GM23338 (cell line): ENCODE measurements at regions not wholly inside any gene's neighbourhood (a gene's known extent, or its start where the extent isn't known, plus 50 kb on each side); places are given as distances from the start of the nearest gene placed in this dataset.

Experiments used
- ATAC-seq: fragments of 200-7000 bp; cut with Tn5 transposase; 3 replicates; pipeline ENCODE4 v1.9.1; 2020
- DNase-seq: peaks from one replicate; pipeline ENCODE4 v3.0.0-alpha.2; 2015; ENCODE audit warnings: low spot score
- H2AFZ ChIP-seq: fragments of 200-600 bp; sonication (generic); 2 replicates; pipeline ENCODE4 v1.8.0; 2016; ENCODE audit warnings: antibody characterized with exemption, mild to moderate bottlenecking, moderate library complexity
- H3F3A ChIP-seq: fragments of 200-600 bp; sonication (generic); replicated peaks from 2 replicates; pipeline ENCODE4 v1.8.0; 2017; ENCODE audit warnings: antibody characterized with exemption, mixed run types, low read depth
- H3K27ac ChIP-seq: fragments of 200-600 bp; sonication (generic); 2 replicates; pipeline ENCODE4 v1.6.1; 2016; ENCODE audit warnings: low read depth
- H3K27me3 ChIP-seq: fragments of 200-600 bp; sonication (generic); 2 replicates; pipeline ENCODE4 v1.8.0; 2016; ENCODE audit warnings: mild to moderate bottlenecking, mixed run types, moderate library complexity; ENCODE audit not compliant: insufficient read depth
- H3K36me3 ChIP-seq: fragments of 200-600 bp; sonication (generic); 2 replicates; pipeline ENCODE4 v1.8.0; 2016; ENCODE audit warnings: mild to moderate bottlenecking; ENCODE audit not compliant: insufficient read depth
- H3K4me1 ChIP-seq: fragments of 200-600 bp; sonication (generic); 2 replicates; pipeline ENCODE4 v1.8.0; 2016; ENCODE audit warnings: mild to moderate bottlenecking, moderate library complexity; ENCODE audit not compliant: insufficient read depth
- H3K4me2 ChIP-seq: fragments of 200-600 bp; sonication (generic); 2 replicates; pipeline ENCODE4 v1.7.1; 2017; ENCODE audit warnings: mixed run types
- H3K4me3 ChIP-seq: fragments of 200-600 bp; sonication (generic); 2 replicates; pipeline ENCODE4 v1.6.1; 2016; ENCODE audit warnings: mixed run types
- H3K79me2 ChIP-seq: fragments of 200-600 bp; sonication (generic); replicated peaks from 2 replicates; pipeline ENCODE4 v1.8.0; 2017; ENCODE audit warnings: mild to moderate bottlenecking; ENCODE audit not compliant: insufficient read depth
- H3K9me2 ChIP-seq: fragments of 200-600 bp; sonication (generic); 2 replicates; pipeline ENCODE4 v1.8.0; 2017; ENCODE audit not compliant: insufficient read depth
- H4K20me1 ChIP-seq: fragments of 200-600 bp; sonication (generic); replicated peaks from 2 replicates; pipeline ENCODE4 v1.8.0; 2017; ENCODE audit warnings: mild to moderate bottlenecking; ENCODE audit not compliant: insufficient read depth
- H3K27ac Mint-ChIP-seq: 2 replicates; pipeline ENCODE4 v1.8.0; 2020; ENCODE audit warnings: inconsistent platforms, mild to moderate bottlenecking, moderate library complexity, mixed read lengths
- H3K27me3 Mint-ChIP-seq: 3 replicates; pipeline ENCODE4 v1.8.0; 2022; ENCODE audit warnings: low read depth, mild to moderate bottlenecking, moderate library complexity, mixed read lengths, inconsistent platforms; ENCODE audit not compliant: insufficient read depth, poor library complexity
- H3K36me3 Mint-ChIP-seq: 3 replicates; pipeline ENCODE4 v1.8.0; 2021; ENCODE audit warnings: low read depth, mild to moderate bottlenecking, inconsistent platforms, moderate library complexity, mixed read lengths
- H3K4me1 Mint-ChIP-seq: 3 replicates; pipeline ENCODE4 v1.8.0; 2020; ENCODE audit warnings: mild to moderate bottlenecking, inconsistent platforms, mixed read lengths
- H3K4me3 Mint-ChIP-seq: 3 replicates; pipeline ENCODE4 v1.8.0; 2021; ENCODE audit warnings: moderate library complexity, mild to moderate bottlenecking, inconsistent platforms, mixed read lengths
- H3K9me3 Mint-ChIP-seq: 3 replicates; pipeline ENCODE4 v1.8.0; 2020; ENCODE audit warnings: moderate library complexity, mild to moderate bottlenecking, inconsistent platforms, mixed read lengths
- CREB1 ChIP-seq: fragments of 250-450 bp; sonication (Bioruptor Pico); IDR thresholded peaks from 2 replicates; pipeline ENCODE4 v1.5.0; 2020; ENCODE audit warnings: low read depth, mild to moderate bottlenecking, moderate library complexity
- EZH2 ChIP-seq: fragments of 200-600 bp; sonication (generic); IDR thresholded peaks from one replicate; pipeline ENCODE4 v1.8.0; 2017; ENCODE audit warnings: antibody characterized with exemption, mild to moderate bottlenecking, low read depth; ENCODE audit not compliant: unreplicated experiment
- EZH2phosphoT487 ChIP-seq: fragments of 200-600 bp; sonication (generic); IDR thresholded peaks from one replicate; pipeline ENCODE4 v1.8.1; 2018; ENCODE audit warnings: antibody characterized with exemption; ENCODE audit not compliant: unreplicated experiment
- JUNB ChIP-seq: IDR thresholded peaks from one replicate; pipeline ENCODE4 v1.6.1; 2016; ENCODE audit warnings: antibody characterized with exemption; ENCODE audit not compliant: unreplicated experiment
- NANOG ChIP-seq: IDR thresholded peaks from 2 replicates; pipeline ENCODE4 v1.6.1; 2016; ENCODE audit warnings: antibody characterized with exemption, borderline replicate concordance
- POLR2AphosphoS5 ChIP-seq: IDR thresholded peaks from 2 replicates; pipeline ENCODE4 v1.6.1; 2016; ENCODE audit warnings: antibody characterized with exemption, low read depth
- STAT1 ChIP-seq: IDR thresholded peaks from one replicate; pipeline ENCODE4 v1.6.1; 2016; ENCODE audit warnings: antibody characterized with exemption; ENCODE audit not compliant: unreplicated experiment
- ZNF114 ChIP-seq: fragments of 250-450 bp; sonication (Bioruptor Pico); IDR thresholded peaks from 2 replicates; pipeline ENCODE4 v1.5.0; 2020; ENCODE audit warnings: mild to moderate bottlenecking, moderate library complexity
- ZNF331 ChIP-seq: fragments of 250-450 bp; sonication (Bioruptor Pico); IDR thresholded peaks from 2 replicates; pipeline ENCODE4 v1.5.0; 2020; ENCODE audit warnings: low read depth, mild to moderate bottlenecking, moderate library complexity
- TF ChIP-seq, protein P1 (sequence below): IDR thresholded peaks from 2 replicates; pipeline ENCODE4 v1.6.1; 2016; ENCODE audit warnings: antibody characterized with exemption
- TF ChIP-seq, protein P2 (sequence below): IDR thresholded peaks from one replicate; pipeline ENCODE4 v1.6.1; 2018; ENCODE audit warnings: antibody characterized with exemption; ENCODE audit not compliant: unreplicated experiment
- TF ChIP-seq, protein P3 (sequence below), 2 experiments: fragments of 200-600 bp in 1 of 2; sonication (generic) in 1 of 2; conservative IDR thresholded peaks; 2 replicates each; pipeline versions ENCODE4 v1.5.1 to v1.6.1; 2016 to 2017; ENCODE audit warnings: antibody characterized with exemption in 2 of 2, low read depth in 2 of 2, mild to moderate bottlenecking in 2 of 2, moderate library complexity in 1 of 2
- TF ChIP-seq, protein P4 (sequence below): fragments of 250-450 bp; sonication (Bioruptor Pico); IDR thresholded peaks from 2 replicates; pipeline ENCODE4 v1.5.0; 2020; ENCODE audit warnings: mild to moderate bottlenecking, moderate library complexity

DNA sequence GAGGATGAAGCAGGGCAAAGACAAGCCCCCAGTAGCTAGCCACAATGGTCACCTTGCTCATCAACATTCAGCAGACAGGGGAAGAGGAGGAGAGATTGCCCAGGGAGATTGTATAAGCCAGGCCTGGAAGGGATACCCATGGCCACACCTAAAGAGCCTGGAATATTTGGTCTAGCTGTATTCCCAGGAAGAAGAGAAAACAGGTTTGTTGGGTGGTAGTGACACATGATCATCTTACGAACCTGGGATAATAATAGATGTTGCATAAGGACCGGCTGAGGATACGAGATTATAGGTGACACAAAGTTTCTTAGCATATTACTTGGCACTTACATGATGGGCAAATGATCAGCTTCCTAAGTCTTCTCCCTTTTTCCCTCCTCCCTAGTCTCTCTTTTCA lies 95.9 kb downstream of the HHIPL2 start:
- Mint-ChIP-seq H3K36me3 (peaks cover 4% of the 10 kb centered on the region), H3K27me3 (peaks cover 10% of the 10 kb centered on the region), H3K4me3 (no peak overlapping the region), H3K4me1 (peaks cover 15% of the 10 kb centered on the region; the same call in 2 of the 3 replicates), H3K9me3 (peaks cover 4% of the 10 kb centered on the region), H3K27ac (no peak overlapping the region)
- no peaks in the 10 kb centered on the region for H3K4me1 ChIP-seq
- H3K27me3 ChIP-seq = no peaks in the 10 kb centered on the region
- H2AFZ ChIP-seq = no peak overlapping the region
- no peak overlapping the region for H3K4me3 ChIP-seq
- no peak overlapping the region for H3K4me2 ChIP-seq
- no peaks in the 10 kb centered on the region for H3K9me2 ChIP-seq
- H3F3A ChIP-seq = no peaks in the 10 kb centered on the region
- DNase-seq (no peak), ATAC-seq (no peak)
- no peaks in the 10 kb centered on the region for H3K79me2 ChIP-seq
- H4K20me1 ChIP-seq = no peaks in the 10 kb centered on the region
- no peak for TF ChIP-seq EZH2phosphoT487
- TF ChIP-seq, protein P1, sequence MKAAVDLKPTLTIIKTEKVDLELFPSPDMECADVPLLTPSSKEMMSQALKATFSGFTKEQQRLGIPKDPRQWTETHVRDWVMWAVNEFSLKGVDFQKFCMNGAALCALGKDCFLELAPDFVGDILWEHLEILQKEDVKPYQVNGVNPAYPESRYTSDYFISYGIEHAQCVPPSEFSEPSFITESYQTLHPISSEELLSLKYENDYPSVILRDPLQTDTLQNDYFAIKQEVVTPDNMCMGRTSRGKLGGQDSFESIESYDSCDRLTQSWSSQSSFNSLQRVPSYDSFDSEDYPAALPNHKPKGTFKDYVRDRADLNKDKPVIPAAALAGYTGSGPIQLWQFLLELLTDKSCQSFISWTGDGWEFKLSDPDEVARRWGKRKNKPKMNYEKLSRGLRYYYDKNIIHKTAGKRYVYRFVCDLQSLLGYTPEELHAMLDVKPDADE = no peak
- TF ChIP-seq, protein P2, sequence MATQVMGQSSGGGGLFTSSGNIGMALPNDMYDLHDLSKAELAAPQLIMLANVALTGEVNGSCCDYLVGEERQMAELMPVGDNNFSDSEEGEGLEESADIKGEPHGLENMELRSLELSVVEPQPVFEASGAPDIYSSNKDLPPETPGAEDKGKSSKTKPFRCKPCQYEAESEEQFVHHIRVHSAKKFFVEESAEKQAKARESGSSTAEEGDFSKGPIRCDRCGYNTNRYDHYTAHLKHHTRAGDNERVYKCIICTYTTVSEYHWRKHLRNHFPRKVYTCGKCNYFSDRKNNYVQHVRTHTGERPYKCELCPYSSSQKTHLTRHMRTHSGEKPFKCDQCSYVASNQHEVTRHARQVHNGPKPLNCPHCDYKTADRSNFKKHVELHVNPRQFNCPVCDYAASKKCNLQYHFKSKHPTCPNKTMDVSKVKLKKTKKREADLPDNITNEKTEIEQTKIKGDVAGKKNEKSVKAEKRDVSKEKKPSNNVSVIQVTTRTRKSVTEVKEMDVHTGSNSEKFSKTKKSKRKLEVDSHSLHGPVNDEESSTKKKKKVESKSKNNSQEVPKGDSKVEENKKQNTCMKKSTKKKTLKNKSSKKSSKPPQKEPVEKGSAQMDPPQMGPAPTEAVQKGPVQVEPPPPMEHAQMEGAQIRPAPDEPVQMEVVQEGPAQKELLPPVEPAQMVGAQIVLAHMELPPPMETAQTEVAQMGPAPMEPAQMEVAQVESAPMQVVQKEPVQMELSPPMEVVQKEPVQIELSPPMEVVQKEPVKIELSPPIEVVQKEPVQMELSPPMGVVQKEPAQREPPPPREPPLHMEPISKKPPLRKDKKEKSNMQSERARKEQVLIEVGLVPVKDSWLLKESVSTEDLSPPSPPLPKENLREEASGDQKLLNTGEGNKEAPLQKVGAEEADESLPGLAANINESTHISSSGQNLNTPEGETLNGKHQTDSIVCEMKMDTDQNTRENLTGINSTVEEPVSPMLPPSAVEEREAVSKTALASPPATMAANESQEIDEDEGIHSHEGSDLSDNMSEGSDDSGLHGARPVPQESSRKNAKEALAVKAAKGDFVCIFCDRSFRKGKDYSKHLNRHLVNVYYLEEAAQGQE = no peak
- TF ChIP-seq JUNB = no peak
- TF ChIP-seq STAT1 = no peak
- no peak for TF ChIP-seq ZNF114 (CRISPR knock-in tag)
- TF ChIP-seq CREB1 = no peak
- TF ChIP-seq, protein P3, sequence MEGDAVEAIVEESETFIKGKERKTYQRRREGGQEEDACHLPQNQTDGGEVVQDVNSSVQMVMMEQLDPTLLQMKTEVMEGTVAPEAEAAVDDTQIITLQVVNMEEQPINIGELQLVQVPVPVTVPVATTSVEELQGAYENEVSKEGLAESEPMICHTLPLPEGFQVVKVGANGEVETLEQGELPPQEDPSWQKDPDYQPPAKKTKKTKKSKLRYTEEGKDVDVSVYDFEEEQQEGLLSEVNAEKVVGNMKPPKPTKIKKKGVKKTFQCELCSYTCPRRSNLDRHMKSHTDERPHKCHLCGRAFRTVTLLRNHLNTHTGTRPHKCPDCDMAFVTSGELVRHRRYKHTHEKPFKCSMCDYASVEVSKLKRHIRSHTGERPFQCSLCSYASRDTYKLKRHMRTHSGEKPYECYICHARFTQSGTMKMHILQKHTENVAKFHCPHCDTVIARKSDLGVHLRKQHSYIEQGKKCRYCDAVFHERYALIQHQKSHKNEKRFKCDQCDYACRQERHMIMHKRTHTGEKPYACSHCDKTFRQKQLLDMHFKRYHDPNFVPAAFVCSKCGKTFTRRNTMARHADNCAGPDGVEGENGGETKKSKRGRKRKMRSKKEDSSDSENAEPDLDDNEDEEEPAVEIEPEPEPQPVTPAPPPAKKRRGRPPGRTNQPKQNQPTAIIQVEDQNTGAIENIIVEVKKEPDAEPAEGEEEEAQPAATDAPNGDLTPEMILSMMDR (conservative IDR thresholded peaks at IDR 0.05; ENCODE audit: low read depth in 2 of 2) = no peak
- no peak for TF ChIP-seq POLR2AphosphoS5
- no peak for TF ChIP-seq EZH2
- TF ChIP-seq NANOG = no peak
- TF ChIP-seq, protein P4, sequence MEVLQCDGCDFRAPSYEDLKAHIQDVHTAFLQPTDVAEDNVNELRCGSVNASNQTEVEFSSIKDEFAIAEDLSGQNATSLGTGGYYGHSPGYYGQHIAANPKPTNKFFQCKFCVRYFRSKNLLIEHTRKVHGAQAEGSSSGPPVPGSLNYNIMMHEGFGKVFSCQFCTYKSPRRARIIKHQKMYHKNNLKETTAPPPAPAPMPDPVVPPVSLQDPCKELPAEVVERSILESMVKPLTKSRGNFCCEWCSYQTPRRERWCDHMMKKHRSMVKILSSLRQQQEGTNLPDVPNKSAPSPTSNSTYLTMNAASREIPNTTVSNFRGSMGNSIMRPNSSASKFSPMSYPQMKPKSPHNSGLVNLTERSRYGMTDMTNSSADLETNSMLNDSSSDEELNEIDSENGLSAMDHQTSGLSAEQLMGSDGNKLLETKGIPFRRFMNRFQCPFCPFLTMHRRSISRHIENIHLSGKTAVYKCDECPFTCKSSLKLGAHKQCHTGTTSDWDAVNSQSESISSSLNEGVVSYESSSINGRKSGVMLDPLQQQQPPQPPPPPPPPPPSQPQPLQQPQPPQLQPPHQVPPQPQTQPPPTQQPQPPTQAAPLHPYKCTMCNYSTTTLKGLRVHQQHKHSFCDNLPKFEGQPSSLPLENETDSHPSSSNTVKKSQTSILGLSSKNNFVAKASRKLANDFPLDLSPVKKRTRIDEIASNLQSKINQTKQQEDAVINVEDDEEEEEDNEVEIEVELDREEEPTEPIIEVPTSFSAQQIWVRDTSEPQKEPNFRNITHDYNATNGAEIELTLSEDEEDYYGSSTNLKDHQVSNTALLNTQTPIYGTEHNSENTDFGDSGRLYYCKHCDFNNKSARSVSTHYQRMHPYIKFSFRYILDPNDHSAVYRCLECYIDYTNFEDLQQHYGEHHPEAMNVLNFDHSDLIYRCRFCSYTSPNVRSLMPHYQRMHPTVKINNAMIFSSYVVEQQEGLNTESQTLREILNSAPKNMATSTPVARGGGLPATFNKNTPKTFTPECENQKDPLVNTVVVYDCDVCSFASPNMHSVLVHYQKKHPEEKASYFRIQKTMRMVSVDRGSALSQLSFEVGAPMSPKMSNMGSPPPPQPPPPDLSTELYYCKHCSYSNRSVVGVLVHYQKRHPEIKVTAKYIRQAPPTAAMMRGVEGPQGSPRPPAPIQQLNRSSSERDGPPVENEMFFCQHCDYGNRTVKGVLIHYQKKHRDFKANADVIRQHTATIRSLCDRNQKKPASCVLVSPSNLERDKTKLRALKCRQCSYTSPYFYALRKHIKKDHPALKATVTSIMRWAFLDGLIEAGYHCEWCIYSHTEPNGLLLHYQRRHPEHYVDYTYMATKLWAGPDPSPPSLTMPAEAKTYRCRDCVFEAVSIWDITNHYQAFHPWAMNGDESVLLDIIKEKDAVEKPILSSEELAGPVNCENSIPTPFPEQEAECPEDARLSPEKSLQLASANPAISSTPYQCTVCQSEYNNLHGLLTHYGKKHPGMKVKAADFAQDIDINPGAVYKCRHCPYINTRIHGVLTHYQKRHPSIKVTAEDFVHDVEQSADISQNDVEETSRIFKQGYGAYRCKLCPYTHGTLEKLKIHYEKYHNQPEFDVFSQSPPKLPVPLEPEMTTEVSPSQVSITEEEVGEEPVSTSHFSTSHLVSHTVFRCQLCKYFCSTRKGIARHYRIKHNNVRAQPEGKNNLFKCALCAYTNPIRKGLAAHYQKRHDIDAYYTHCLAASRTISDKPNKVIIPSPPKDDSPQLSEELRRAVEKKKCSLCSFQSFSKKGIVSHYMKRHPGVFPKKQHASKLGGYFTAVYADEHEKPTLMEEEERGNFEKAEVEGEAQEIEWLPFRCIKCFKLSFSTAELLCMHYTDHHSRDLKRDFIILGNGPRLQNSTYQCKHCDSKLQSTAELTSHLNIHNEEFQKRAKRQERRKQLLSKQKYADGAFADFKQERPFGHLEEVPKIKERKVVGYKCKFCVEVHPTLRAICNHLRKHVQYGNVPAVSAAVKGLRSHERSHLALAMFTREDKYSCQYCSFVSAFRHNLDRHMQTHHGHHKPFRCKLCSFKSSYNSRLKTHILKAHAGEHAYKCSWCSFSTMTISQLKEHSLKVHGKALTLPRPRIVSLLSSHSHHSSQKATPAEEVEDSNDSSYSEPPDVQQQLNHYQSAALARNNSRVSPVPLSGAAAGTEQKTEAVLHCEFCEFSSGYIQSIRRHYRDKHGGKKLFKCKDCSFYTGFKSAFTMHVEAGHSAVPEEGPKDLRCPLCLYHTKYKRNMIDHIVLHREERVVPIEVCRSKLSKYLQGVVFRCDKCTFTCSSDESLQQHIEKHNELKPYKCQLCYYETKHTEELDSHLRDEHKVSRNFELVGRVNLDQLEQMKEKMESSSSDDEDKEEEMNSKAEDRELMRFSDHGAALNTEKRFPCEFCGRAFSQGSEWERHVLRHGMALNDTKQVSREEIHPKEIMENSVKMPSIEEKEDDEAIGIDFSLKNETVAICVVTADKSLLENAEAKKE (CRISPR knock-in tag) = no peak
- no peak for TF ChIP-seq ZNF331 (CRISPR knock-in tag)
- no peak overlapping the region for H3K27ac ChIP-seq
- H3K36me3 ChIP-seq = no peaks in the 10 kb centered on the region
